Thyroid gland (tissue), 4 donors: ENCODE measurements at regions not wholly inside any gene's neighbourhood (a gene's known extent, or its start where the extent isn't known, plus 50 kb on each side); places are given as distances from the start of the nearest gene placed in this dataset.

Experiments
- DNase-seq, 2 donors: peaks; one replicate each; pipeline ENCODE4 v3.0.0-alpha.2; 2019
- H3K27ac ChIP-seq, 3 donors: fragments of 200-600 bp; sonication (generic); 1 replicate in 2 of 3; 2 replicates in 1 of 3; pipeline ENCODE4 v1.5.1; 2016 to 2019; ENCODE audit warnings: mild to moderate bottlenecking in 1 of 3, moderate library complexity in 1 of 3
- H3K27me3 ChIP-seq: fragments of 200-600 bp; sonication (generic); one replicate; pipeline ENCODE4 v1.5.1; 2019
- H3K36me3 ChIP-seq, 2 donors: fragments of 200-600 bp; sonication (generic); one replicate each; pipeline ENCODE4 v1.5.1; 2016 to 2019
- H3K4me1 ChIP-seq, 2 donors: fragments of 200-600 bp; sonication (generic); one replicate each; pipeline ENCODE4 v1.5.1; 2017 to 2019
- H3K4me3 ChIP-seq, 3 donors: fragments of 200-600 bp; sonication (generic); replicated peaks in 1 of 3; 1 replicate in 2 of 3; 2 replicates in 1 of 3; pipeline ENCODE4 v1.5.1; 2016; ENCODE audit warnings: mild to moderate bottlenecking in 1 of 3
- H3K9me3 ChIP-seq: fragments of 200-600 bp; sonication (generic); one replicate; pipeline ENCODE4 v1.5.1; 2017
- CTCF ChIP-seq, 6 experiments: fragments of 200-600 bp in 3 of 6; fragments of 450-650 bp in 3 of 6; sonication (generic) in 3 of 6; IDR thresholded peaks; one replicate each; pipeline ENCODE4 v1.5.1; 2016 to 2019; ENCODE audit warnings: antibody characterized with exemption in 6 of 6, mild to moderate bottlenecking in 2 of 6, inconsistent platforms in 1 of 6, moderate library complexity in 1 of 6
- POLR2A ChIP-seq, 2 donors: fragments of 450-650 bp; IDR thresholded peaks; one replicate each; pipeline ENCODE4 v1.6.1; 2017; ENCODE audit warnings: antibody characterized with exemption in 2 of 2, mild to moderate bottlenecking in 2 of 2, moderate library complexity in 1 of 2
- WGBS, 2 donors: methylation state at CpG; one replicate each; pipeline ENCODE4 v1.1.5; 2017; 5-methylcytosine and 5-hydroxymethylcytosine counted together
- intact Hi-C: fragments of 100-400 bp; cut with DNase I; formaldehyde crosslinking; loops from one replicate; pipeline ENCODE4 v1.15.1; 2023

GRCh38 chr16:87188104-87188503 is 129.1 kb downstream of the C16orf95 start:
- Histone ChIP-seq H3K27ac (no peak overlapping the region), H3K9me3 (no peaks in the 10 kb centered on the region), H3K36me3 (no peaks in the 10 kb centered on the region), H3K27me3 (no peaks in the 10 kb centered on the region), H3K4me3 (no peak overlapping the region), H3K4me1 (no peaks in the 10 kb centered on the region)
- DNase-seq: no peak
- intact Hi-C loops: no loop called here
- TF ChIP-seq POLR2A (IDR thresholded peaks at IDR 0.05): no peak
- no peak for TF ChIP-seq CTCF (IDR thresholded peaks at IDR 0.05)
- 96 to 98% methylated on average over 8 of the region's 8 CpGs for WGBS, 2 donors

- H3K27me3 ChIP-seq: no peaks in the 10 kb centered on the region
- 90 to 94% methylated on average over 8 of the region's 8 CpGs for WGBS, 2 donors
Measured at GRCh38 chr16:87189426-87189825, 127.8 kb downstream of the C16orf95 start.

GRCh38 chr16:87190288-87191230 is 126.6 kb downstream of the C16orf95 start:
- H3K4me3 ChIP-seq: no peak overlapping the region
- WGBS, 2 donors: 94 to 95% methylated on average over 9 of the region's 9 CpGs
- no peaks in the 10 kb centered on the region for H3K27me3 ChIP-seq
- intact Hi-C loops: no loop called here
- H3K9me3 ChIP-seq: no peaks in the 10 kb centered on the region
- no peaks in the 10 kb centered on the region for H3K4me1 ChIP-seq
- no peak overlapping the region for H3K27ac ChIP-seq
- no peak for TF ChIP-seq POLR2A (IDR thresholded peaks at IDR 0.05)
- TF ChIP-seq CTCF (IDR thresholded peaks at IDR 0.05): no peak
- H3K36me3 ChIP-seq: no peaks in the 10 kb centered on the region
- DNase-seq: no peak

More at GRCh38 chr16:87189426-87189825, 127.8 kb downstream of the C16orf95 start:
- TF ChIP-seq POLR2A (IDR thresholded peaks at IDR 0.05) (no peak), CTCF (IDR thresholded peaks at IDR 0.05) (no peak)
- intact Hi-C loops: no loop called here
- Histone ChIP-seq H3K4me1 (no peaks in the 10 kb centered on the region), H3K36me3 (no peaks in the 10 kb centered on the region), H3K4me3 (no peak overlapping the region), H3K9me3 (no peaks in the 10 kb centered on the region), H3K27ac (no peak overlapping the region)
- DNase-seq: no peak

GRCh38 chr16:87192452-87193073 is 124.6 kb downstream of the C16orf95 start:
- intact Hi-C loops: no loop called here
- no peak overlapping the region for H3K27ac ChIP-seq
- TF ChIP-seq CTCF (IDR thresholded peaks at IDR 0.05) (no peak), POLR2A (IDR thresholded peaks at IDR 0.05) (no peak)
- no peaks in the 10 kb centered on the region for H3K27me3 ChIP-seq
- no peak overlapping the region for H3K4me3 ChIP-seq
- H3K36me3 ChIP-seq: no peaks in the 10 kb centered on the region
- H3K4me1 ChIP-seq: no peaks in the 10 kb centered on the region
- no peak for DNase-seq
- H3K9me3 ChIP-seq: no peaks in the 10 kb centered on the region
- 70 to 74% methylated on average over 16 of the region's 16 CpGs for WGBS, 2 donors

GRCh38 chr16:87194172-87194571 is 123.0 kb downstream of the C16orf95 start:
- no peak for DNase-seq
- no peak overlapping the region for H3K27ac ChIP-seq
- 91 to 92% methylated on average over 4 to 6 of the region's 6 CpGs for WGBS, 2 donors
- H3K4me3 ChIP-seq: no peak overlapping the region
- TF ChIP-seq CTCF (IDR thresholded peaks at IDR 0.05) (no peak), POLR2A (IDR thresholded peaks at IDR 0.05) (no peak)
- intact Hi-C loops: no loop called here
- no peaks in the 10 kb centered on the region for H3K9me3 ChIP-seq
- no peaks in the 10 kb centered on the region for H3K36me3 ChIP-seq
- no peaks in the 10 kb centered on the region for H3K4me1 ChIP-seq
- H3K27me3 ChIP-seq: no peaks in the 10 kb centered on the region
